ENCODE measurements at regions not wholly inside any gene's neighbourhood (a gene's known extent, or its start where the extent isn't known, plus 50 kb on each side); places are given as distances from the start of the nearest gene placed in this dataset.

DNA sequence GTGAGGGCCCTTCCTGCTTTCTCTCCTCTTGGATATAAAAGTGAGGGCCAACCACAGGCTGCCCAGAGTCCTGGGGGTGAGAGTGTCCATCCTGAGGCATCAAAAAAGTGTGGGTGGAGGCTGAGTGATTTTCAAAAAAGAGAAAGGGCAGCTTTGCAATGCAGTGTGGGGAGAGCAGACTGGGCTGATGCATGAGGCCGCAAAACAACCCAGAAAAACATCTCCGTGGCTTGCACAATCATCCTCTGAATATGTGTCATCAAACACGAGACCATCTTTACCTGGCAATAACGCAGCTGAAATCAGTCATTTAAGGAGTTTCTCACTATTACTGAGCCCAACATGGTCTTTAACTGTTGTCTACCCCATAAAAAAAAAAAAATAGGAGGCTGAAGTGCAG lies 191.2 kb upstream of the SOX4 start:
- Histone ChIP-seq H3K9me3 (no peaks in the 10 kb centered on the region), H3K27ac (peak overlapping the region in 1 of 2 donors; percentile 72), H3K4me3 (no peak overlapping the region), H3K4me1 (ENCODE audit: insufficient read depth) (peaks cover 6% of the 10 kb centered on the region), H3K36me3 (no peaks in the 10 kb centered on the region), H3K27me3 (no peaks in the 10 kb centered on the region)
- intact Hi-C loops (cut with DNase I) = no loop called here
- WGBS, 3 donors = 14 to 25% (median 18%) methylated on average over 4 of the region's 4 CpGs
- DNase-seq = peak in 4 of 5 donors; percentile 43 to 80 (median 54)
- TF ChIP-seq EP300 (IDR thresholded peaks at IDR 0.05) (peak; percentile 66), POLR2A (IDR thresholded peaks at IDR 0.05) (no peak), CTCF (IDR thresholded peaks at IDR 0.05) (no peak)

GRCh38 chr6:21404577-21404976 lies 189.0 kb upstream of the SOX4 start:
- no peak overlapping the region for H3K27ac ChIP-seq
- H3K36me3 ChIP-seq = no peaks in the 10 kb centered on the region
- peaks cover 6% of the 10 kb centered on the region for H3K4me1 ChIP-seq (ENCODE audit: insufficient read depth)
- no peak overlapping the region for H3K4me3 ChIP-seq
- intact Hi-C loops (cut with DNase I) = no loop called here
- H3K27me3 ChIP-seq = no peaks in the 10 kb centered on the region
- TF ChIP-seq POLR2A (IDR thresholded peaks at IDR 0.05) (no peak), EP300 (IDR thresholded peaks at IDR 0.05) (no peak), CTCF (IDR thresholded peaks at IDR 0.05) (no peak)
- 93 to 98% (median 96%) methylated on average over 2 of the region's 2 CpGs for WGBS, 3 donors
- DNase-seq = no peak
- no peaks in the 10 kb centered on the region for H3K9me3 ChIP-seq

GRCh38 chr6:21406316-21406715 lies 187.2 kb upstream of the SOX4 start:
- WGBS, 3 donors = 88 to 95% (median 92%) methylated on average over 5 of the region's 5 CpGs
- intact Hi-C loops (cut with DNase I) = no loop called here

GRCh38 chr6:21409231-21409630 lies 184.3 kb upstream of the SOX4 start:
- Histone ChIP-seq H3K36me3 (no peaks in the 10 kb centered on the region), H3K27me3 (no peaks in the 10 kb centered on the region), H3K27ac (no peak overlapping the region), H3K4me1 (ENCODE audit: insufficient read depth) (no peaks in the 10 kb centered on the region), H3K4me3 (no peak overlapping the region), H3K9me3 (no peaks in the 10 kb centered on the region)
- 96 to 98% (median 96%) methylated on average over 5 of the region's 5 CpGs for WGBS, 3 donors
- no peak for DNase-seq
- TF ChIP-seq POLR2A (IDR thresholded peaks at IDR 0.05) (no peak), CTCF (IDR thresholded peaks at IDR 0.05) (no peak), EP300 (IDR thresholded peaks at IDR 0.05) (no peak)
- intact Hi-C loops (cut with DNase I) = no loop called here

More at GRCh38 chr6:21406316-21406715, 187.2 kb upstream of the SOX4 start:
- Histone ChIP-seq H3K27ac (no peak overlapping the region), H3K9me3 (no peaks in the 10 kb centered on the region), H3K4me1 (ENCODE audit: insufficient read depth) (peaks cover 6% of the 10 kb centered on the region), H3K36me3 (no peaks in the 10 kb centered on the region), H3K27me3 (no peaks in the 10 kb centered on the region), H3K4me3 (no peak overlapping the region)
- no peak for DNase-seq
- no peak for TF ChIP-seq CTCF (IDR thresholded peaks at IDR 0.05)
- no peak for TF ChIP-seq EP300 (IDR thresholded peaks at IDR 0.05)
- TF ChIP-seq POLR2A (IDR thresholded peaks at IDR 0.05) = no peak
